GM21390 (cell line): ENCODE measurements at regions not wholly inside any gene's neighbourhood (a gene's known extent, or its start where the extent isn't known, plus 50 kb on each side); places are given as distances from the start of the nearest gene placed in this dataset.
"Not testable (repeated sequence)": the region's sequence is repeated elsewhere in the genome, so short reads cannot be mapped to it uniquely, and the experiment has no call there.

Experiments
- ATAC-seq: cut with Tn5 transposase; IDR thresholded peaks from one replicate; pipeline ENCODE4 v1.9.1; 2021; ENCODE audit not compliant: unreplicated experiment

DNA sequence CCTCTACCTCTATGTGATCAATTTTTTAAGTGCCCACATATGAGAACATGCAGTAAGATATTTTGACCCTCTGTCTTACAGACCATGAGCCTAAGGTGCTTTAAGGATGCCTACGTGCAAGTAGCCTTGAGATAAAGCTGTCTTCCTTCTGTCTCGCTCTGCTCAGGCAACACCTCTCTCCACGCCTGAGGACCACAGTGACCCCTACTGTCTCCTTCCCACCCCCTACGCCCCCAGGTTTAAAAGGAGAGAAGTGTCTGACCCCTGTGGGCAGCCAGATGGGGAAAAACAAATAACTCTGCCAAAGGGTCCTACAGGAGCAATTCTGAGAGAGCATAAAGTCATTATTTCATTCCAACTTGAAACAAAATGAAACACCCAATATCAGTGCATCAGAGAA lies 286.4 kb upstream of the TMEM132C start:
- no peak for ATAC-seq

DNA sequence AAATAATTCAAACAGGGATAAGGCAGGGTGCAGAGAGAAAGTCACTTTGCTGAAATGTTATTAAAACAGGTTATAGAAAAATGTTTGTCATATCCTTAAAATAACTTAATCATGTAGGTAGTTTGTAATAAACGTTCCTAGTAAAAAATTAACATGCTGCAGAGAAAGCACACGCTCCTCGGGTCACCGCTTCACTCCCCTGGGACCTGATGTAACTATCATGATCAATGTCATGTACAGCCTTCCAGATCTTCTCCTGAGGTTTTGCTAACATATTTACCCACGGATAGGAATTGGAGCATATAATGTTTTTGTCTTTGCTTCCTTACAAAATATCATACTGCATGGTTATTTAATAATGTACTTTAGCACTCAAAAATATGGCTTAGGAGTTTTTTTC lies 285.1 kb upstream of the TMEM132C start:
- no peak for ATAC-seq

DNA sequence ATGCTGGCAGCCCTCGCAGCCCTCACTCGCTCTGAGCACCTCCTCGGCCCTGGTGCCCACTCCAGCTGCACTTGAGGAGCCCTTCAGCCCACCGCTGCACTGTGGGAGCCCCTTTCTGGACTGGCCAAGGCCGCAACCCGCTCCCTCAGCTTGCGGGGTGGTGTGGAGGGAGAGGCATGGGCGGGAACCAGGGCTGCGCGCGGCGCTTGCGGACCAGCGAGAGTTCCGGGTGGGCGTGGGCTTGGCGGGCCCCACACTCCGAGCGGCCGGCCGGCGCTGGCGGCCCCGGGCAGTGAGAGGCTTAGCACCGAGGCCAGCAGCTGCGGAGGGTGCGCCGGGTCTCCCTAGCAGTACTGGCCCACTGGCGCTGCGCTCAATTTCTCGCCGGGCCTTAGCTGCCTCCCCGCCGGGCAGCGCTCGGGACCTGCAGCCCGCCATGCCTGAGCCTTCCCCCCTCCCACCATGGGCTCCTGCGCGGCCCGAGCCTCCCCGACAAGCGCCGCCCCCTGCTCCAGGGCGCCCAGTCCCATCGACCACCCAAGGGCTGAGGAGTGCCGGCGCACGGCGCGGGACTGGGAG lies 283.7 kb upstream of the TMEM132C start:
- not testable (repeated sequence) for ATAC-seq

DNA sequence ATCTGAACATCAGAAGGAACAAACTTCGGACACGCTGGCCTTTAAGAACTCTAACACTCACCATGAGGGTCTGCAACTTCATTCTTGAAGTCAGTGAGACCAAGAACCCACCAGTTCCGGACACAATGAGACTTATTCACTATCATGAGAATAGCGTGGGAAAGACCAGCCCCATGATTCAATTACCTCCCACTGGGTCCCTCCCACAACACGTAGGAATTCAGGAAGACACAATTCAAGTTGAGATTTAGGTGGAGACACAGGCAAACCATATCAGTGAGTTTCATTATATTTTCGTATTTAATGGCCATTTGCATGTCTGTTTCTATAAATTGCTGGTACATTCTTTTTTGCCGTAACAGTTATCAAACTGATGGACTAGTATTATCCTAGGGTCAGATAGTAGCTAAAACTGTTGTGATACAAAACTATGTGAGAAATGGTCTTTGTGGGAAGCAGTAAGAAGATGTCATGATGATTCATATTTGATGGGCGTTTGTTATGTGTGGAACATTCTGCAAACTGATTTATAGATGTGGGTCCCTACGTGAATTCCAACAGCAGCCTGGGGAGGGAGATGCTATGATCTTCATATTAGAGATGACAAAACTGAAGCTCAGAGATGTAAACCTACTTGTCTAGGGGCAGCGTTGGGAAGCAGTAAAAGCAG lies 282.4 kb upstream of the TMEM132C start:
- no peak for ATAC-seq

DNA sequence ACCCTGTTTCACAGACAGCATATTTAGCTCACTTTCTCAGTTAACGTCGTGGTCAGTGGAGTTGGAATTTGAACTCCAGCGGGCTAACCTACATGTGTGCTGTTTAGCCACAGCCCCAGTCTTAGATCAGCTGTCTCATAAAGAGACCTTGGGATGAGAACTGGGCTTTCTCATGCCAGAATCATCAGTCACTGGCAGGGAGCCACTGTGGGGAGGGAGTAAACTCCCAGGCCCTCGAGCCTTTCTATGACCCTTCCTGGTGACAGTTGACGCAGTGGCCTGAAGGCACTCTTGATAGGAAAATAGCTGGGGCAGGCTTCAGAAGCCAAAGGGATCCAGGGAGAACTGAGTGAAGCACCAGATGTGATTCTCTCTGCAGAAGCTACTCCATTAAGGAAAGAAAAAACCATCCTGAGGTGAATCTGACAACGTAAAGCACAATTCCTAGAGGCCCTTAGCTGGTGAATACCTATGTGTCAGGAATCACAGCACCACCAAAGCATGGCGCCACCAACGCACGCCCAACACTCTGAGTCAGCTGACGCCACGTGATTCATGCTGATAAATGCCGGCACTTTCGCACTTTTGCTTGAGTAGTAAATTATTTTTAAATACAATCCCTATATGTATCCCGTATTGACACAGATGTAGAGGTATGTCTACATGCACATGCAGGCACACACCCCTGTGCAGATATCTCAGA lies 279.6 kb upstream of the TMEM132C start:
- ATAC-seq, result no peak

DNA sequence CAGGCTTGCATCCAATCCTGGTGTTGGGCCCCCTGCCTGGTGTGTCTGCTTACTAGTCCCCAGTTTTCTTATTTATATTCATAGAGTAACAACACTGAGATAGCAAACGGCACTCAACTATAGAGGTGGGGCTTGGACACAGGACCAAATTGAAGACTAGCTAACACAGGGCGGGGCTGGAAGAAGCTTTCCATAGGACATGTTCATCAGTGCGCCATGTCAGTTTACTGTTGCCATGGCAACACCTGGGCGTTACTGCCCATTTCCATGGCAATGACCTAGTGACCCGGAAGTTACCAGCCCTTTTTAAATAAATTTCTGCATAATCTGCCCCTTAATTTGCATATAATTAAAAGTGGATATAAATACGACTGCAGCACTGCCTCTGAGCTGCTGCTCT lies 275.5 kb upstream of the TMEM132C start:
- ATAC-seq, result no peak

DNA sequence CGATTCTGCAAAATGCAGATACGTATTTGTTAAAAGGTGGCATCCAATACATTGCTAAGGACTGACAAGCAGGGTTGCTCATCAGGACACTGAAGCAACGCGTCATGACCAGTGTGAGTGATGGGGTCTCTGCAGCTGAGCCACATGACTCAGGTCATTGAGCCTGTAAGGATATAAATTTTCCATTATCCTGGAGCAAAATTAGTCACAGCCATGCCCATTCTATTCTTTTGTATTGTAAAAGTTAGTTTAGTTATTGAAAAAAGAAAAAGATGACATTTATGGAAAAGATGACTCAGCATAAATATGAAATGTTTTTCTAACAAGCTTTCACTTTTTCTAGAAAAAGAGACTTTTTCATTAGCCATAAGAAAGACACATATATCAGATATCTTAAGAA lies 268.0 kb upstream of the TMEM132C start:
- no peak for ATAC-seq

DNA sequence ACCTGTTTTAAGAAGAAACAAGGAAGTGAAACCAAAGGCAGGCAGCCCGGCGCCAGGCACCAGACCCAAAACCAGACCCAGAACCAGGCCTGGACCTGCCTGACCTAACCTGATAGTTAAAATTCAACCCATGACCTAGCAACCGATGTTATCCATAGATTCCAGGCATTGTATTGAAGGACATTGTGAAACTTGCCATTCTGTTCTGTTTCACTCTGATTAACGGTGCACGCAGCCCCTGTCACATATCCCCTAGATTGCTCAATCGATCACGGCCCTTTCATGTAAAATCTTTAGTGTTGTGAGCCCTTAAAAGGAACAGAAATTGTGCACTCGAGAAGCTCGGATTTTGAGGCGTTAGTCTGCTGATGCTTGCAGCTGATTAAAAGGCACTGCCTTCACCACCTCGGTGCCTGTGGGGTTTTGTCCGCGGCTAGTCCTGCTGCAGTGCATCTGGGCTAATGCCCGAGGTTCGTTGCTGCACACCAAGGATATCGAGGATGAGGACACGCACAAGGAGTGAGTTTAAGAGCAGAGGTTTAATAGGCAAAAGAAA lies 262.5 kb upstream of the TMEM132C start:
- ATAC-seq, result no peak

DNA sequence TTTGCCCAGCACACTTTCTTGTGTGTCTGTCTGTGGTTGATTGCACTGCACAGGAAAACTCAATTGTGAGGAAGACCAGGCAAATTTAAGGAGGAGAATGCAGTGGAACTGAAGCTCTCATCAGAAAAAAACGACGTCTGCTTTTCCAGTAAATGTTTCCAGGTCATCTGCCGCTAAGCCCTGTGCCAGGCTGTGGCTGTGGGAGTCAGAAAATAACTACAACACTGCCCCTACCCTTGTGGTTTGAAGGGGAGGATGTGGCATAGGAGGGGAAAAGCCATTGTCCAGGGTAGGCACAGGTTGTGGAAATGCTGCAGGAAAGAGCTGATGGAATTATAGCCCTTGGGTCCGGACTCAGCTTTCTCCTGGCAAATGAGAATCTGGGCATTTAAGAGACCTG lies 259.7 kb upstream of the TMEM132C start:
- ATAC-seq, result no peak

DNA sequence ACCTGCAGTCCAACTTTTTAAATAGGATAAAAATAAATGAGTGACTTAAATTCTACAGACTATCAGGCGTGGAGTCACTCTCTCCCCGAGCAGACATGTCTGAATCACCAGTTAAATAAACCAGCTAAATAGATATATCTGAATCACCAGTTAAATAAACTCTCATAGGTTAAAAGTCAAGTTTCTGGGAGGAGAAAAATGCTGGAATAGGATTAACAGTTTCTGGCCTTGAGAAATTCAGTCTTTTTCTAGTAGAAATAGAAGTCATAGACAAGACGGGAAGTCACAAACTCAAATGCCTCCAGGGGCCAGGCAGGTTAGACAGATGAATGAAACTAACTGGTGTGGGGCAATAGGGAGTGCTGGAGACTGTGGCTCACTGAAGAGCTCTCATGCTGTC lies 258.6 kb upstream of the TMEM132C start:
- no peak for ATAC-seq

DNA sequence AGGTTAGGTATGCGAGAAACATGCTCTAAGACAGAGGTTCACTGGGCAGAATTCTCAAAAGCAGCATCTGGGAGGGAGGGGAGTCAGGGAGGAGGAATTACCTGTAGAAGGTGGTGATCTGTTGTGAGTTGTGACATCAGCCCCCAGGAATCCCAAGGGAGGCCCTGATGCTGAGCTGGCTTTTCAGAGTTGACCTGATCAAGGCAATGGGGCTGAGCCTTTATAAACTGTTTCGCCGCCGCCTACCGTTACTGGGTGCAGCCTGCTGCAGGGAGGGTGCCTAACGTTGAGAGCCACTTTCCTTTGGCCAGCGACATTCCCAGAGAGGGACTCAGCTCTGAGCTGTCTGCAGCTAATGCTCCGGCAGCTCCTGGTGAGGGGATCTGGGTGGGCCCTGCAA lies 257.9 kb upstream of the TMEM132C start:
- ATAC-seq, result no peak

DNA sequence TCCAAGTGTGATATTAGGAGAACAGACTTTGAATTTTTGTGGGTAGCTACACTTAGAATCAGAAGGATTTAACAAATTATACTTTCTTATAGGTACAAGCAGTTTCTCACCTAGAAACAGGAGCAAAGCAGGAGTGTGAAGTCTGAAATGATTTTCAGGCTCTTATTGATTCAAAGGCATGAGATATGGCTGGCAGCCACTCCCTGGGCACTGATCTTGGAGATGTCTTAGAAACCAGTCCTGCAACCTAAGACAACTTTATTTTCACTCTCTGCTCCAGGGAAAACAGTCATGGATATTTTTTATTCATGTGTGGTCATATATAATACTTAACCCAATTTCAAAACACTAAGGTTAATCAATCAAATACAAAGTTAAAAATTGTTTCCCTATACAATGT lies 254.9 kb upstream of the TMEM132C start:
- no peak for ATAC-seq

DNA sequence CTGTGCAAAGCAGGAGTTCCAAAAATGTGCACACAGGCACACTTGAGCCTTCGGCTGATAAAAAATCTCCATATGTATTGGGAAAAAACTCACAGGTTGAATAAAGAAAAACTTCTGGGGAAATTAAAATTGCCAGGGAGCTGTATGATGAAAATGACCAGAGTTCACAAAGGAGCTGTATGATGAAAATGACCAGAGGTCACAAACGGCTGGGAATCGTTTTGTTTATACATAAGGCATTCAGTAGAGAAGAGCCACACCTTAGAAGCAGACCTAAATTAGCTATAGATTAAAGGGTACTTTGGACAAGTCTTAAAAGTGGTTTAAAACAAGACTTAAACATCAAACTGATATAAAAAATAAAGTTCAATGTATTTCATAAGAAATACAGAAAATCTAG lies 251.7 kb upstream of the TMEM132C start:
- no peak for ATAC-seq

DNA sequence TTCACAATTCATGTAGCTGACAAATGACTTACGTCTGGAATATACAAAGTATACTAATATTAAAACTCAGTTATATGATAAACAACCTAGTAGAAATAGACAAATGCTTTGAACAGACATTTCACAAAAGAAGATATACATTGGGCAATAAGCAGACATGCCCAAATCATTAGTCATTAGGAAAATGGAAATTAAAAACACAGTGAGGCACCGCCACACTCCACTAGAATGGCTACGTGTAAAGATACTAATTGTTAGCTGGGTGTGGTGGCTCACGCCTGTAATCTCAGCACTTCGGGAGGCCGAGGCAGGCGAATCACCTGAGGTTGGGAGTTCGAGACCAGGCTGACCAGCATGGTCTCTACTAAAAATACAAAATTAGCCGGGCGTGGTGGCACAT lies 248.9 kb upstream of the TMEM132C start:
- ATAC-seq, result no peak

DNA sequence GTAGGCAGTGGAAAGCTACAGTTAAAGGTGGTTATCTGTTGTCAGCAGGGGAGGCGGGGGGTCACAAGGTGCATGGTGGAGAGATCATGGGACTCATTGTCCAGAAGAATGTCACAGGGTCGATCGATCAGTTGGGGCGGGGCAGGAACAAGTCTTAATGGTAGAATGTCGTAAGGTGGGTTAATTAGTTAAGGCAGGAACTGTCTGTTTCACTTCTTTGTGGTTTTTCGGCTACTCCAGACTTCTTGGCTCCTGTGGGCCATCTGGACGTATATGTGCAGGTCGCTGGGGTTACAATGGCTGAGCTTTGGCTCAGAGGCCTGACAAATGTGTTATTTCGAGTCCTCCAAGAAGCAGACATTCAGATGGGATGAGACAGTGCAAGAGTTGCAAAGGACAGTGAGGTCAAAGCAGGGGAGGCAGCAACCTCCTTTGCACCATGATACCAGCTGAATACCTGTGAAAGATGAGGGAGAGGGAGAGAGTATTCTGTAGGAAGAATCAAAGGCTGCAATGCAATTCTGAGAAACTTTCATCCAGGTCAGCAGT lies 246.9 kb upstream of the TMEM132C start:
- no peak for ATAC-seq

DNA sequence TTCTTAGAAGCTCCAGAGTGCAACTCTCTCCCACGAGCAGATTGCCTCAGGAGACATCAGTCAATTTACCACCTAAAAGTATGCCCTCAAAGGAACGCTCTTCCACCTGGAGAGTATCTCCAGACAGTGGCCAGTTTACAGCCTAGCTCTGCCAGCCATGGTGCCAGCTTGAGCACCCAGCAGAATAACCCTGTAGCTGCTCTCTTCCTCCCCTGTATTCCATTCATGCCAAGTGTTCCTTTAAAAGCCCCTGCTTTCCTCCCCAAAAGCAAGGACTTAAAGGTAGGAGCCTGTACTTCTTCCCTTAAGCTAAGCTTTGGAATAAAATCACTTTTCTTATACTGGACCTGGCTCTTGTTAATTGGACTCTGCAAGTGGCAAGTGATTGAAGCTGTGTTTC lies 245.4 kb upstream of the TMEM132C start:
- no peak for ATAC-seq

DNA sequence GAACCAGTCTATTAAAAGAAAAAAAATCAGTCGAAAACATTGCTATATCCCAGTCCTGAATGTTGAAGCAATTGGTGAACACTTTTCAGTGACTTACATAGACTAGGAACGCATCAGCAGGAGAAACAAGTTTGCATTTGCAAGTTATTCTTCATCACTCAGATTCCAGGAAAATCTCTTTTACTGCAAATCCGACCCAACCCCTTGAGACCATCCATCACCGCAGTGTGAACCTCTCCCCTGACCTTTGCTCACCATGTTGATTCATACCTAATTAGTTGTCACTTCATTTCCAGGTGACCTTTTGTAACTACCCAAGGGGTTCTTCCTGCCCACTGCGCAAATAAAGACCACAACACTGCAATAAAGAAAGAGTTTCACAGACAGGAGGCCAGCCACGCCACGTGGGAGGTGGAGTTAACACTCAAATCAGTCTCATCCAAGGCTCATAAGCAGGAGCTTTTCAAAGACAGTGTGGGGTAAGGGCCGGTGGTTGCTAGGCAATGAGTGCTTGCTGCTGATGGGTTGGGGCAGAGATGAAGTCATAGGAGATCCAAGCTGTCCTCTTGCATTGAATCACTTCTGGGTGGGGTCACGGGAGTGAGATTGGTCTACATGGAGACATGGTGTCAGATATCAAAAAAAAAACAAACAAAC lies 241.3 kb upstream of the TMEM132C start:
- ATAC-seq, result no peak

DNA sequence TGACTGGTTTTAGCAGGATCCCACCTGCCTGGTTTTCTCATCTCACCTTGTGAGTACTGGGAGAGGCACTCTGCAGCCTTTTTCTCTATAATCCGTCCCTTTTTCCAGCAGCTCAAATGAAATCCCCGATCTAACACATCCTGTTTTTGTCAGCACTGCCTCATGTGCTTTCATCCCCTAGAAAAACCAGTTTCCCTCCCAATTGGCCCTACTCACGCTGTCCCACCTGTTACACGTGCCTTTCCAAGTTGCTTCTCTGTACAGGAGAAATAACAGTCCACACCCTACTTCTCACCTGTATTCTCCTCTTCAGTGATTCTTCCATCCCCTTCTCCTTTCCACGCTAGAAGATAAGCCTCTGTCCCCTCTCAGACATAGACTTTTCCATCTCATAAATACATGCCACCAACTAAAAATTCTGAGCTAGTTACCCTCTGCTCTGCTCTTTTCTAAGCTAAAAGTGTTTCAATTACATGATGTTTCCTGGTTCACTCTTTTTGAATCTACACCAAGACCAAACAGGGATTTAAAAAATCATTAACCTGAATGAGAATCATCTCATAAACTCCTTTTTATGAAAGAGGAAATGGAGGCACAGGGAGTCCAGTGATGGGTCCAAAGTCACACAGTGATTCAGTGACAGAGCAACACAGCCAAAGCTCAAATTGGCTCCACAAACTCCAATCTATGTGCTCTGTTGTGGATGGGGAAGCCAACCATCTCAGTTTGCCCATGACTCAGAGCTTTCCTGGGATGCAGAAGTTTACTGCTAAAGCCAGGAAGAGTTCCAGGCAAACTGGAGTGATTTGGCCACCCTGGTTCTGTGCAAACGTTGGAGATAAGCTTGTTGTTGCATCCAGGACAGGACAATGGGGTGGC lies 240.0 kb upstream of the TMEM132C start:
- no peak for ATAC-seq

DNA sequence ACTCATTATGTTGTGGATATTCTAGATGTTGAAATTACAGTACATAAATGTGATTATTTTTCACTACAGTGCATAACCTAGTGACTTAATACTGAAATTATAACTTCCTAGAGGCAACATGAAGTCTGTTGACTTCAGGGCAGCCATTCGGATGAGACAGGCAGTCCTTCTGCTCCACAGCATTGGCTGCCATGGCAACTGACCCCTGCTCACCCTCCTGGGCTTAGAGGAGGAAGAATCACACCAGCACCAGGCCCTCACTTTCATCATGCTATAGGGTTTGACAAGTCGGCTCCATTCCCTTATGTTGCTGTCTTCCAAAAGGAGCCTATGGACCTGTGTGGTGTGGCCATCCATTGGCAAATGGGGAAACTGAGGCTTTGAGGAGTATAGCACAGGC lies 233.5 kb upstream of the TMEM132C start:
- ATAC-seq, result no peak

DNA sequence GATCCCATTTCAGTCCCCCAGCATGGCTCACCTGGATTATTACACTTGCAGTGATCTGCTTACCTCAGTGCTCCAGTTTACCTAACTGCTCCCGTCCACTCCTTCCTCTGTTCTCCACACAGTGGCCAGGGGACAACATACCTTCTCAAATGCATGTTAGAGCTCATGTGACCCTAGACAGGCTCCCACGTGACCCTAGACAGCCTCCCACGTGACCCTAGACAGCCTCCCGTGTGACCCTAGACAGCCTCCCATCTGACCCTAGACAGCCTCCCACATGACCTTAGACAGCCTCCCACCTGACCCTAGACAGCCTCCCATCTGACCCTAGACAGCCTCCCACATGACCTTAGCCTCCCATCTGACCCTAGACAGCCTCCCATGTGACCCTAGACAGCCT lies 226.0 kb upstream of the TMEM132C start:
- no peak for ATAC-seq

DNA sequence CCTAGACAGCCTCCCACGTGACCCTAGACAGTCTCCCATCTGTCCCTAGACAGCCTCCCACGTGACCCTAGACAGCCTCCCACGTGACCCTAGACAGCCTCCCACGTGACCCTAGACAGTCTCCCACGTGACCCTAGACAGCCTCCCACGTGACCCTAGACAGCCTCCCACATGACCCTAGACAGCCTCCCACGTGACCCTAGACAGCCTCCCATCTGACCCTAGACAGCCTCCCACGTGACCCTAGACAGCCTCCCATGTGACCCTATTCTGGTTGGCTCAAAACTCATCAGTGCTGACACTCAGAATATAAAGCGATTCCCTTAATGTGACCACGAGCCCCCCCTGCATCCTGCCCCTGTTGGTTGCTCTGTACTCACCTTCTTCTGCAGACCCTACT lies 224.7 kb upstream of the TMEM132C start:
- not testable (repeated sequence) for ATAC-seq
